ENCODE measurements at regions not wholly inside any gene's neighbourhood (a gene's known extent, or its start where the extent isn't known, plus 50 kb on each side); places are given as distances from the start of the nearest gene placed in this dataset.

DNA sequence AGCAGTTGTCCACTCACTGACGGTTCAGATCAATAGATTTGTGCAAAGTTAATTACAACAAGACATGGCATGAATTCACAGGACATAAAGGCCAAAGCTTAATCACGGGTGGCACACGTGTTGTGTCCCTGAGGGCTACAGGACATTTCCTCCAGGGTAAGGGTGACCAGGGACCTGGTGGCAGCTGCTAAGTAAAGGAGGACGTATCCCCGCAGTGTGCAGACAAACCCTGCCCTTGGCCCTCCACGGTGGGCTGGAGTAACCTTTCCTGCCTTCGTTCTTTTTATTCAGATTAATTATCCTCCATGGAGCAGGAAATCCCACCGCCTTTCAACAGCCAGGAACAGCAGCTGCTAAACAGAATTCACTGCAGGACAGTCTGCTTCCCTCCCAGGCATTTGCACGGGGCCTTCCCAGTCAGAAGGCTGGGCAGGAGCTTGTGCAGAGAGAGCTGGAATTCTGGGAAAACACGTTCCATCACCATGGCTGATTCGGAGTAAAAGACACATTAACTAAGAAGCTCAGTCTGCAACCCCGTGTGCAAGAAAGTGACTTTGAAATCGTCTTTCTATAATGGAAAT is 289.9 kb upstream of the SFSWAP start:
- Histone ChIP-seq H3K4me3 (no peak overlapping the region), H3K9me3 (no peaks in the 10 kb centered on the region), H3K27ac (no peak overlapping the region), H3K4me1 (no peaks in the 10 kb centered on the region), H3K36me3 (no peaks in the 10 kb centered on the region), H3K27me3 (no peaks in the 10 kb centered on the region)
- no peak for DNase-seq (ENCODE audit: low spot score in 2 of 2)
- intact Hi-C loops (cut with DNase I) = no loop called here
- TF ChIP-seq, protein P1, sequence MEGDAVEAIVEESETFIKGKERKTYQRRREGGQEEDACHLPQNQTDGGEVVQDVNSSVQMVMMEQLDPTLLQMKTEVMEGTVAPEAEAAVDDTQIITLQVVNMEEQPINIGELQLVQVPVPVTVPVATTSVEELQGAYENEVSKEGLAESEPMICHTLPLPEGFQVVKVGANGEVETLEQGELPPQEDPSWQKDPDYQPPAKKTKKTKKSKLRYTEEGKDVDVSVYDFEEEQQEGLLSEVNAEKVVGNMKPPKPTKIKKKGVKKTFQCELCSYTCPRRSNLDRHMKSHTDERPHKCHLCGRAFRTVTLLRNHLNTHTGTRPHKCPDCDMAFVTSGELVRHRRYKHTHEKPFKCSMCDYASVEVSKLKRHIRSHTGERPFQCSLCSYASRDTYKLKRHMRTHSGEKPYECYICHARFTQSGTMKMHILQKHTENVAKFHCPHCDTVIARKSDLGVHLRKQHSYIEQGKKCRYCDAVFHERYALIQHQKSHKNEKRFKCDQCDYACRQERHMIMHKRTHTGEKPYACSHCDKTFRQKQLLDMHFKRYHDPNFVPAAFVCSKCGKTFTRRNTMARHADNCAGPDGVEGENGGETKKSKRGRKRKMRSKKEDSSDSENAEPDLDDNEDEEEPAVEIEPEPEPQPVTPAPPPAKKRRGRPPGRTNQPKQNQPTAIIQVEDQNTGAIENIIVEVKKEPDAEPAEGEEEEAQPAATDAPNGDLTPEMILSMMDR (IDR thresholded peaks at IDR 0.05) = no peak

DNA sequence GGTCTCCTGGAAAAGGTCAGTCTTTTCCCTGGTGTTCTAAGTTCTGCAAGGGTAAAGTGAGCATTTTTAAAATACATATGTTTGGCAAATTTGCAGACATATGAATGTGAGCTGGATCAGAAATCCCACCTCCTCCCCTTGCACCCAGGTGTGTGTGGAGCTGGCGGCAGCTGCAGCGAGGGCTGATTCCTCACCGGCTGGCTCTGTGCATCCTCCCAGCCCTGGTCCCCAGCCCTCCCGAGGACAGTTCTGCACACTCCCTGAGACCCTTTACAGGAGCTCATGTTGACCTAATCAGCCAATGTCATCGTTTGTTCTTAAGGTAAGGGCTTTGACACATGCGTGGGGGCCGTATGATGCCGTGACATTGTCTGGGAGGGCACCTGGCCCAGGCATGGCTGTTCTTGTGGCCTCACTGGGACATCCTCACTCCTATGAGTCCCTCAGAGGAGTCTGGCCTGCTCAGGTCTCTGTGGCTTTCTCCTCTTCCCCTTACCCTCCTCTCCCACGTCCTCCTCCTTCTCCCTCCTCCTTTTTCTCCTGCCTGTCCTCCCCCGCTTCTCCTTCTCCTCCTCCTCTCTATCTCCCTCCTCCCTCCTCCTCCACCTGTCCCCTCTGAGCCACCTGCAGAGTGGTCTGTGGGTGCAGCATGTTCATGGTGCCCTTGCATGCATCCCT is 289.2 kb upstream of the SFSWAP start:
- H3K9me3 ChIP-seq = no peaks in the 10 kb centered on the region
- intact Hi-C loops (cut with DNase I) = no loop called here
- no peak overlapping the region for H3K27ac ChIP-seq
- no peak overlapping the region for H3K4me3 ChIP-seq
- H3K4me1 ChIP-seq = no peaks in the 10 kb centered on the region
- no peaks in the 10 kb centered on the region for H3K36me3 ChIP-seq
- TF ChIP-seq, protein P1 (IDR thresholded peaks at IDR 0.05) = no peak
- DNase-seq (ENCODE audit: low spot score in 2 of 2) = no peak
- no peaks in the 10 kb centered on the region for H3K27me3 ChIP-seq

DNA sequence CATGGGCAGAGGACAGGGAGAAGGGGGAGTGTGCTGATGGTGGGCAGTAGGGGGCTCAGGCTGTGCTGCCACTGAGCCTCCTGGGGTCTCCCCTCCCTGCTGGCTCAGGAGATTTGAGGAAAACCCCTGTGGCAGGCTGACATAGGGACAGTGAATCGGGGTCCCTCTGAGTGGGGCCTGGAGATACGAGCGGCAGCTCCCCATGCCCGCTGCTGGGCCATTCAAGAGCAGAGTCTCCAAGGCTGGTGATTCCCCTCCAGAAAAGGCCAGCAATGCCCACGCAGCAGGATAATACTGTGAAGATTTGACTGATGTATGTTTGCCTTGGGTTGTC is 288.7 kb upstream of the SFSWAP start:
- no peak overlapping the region for H3K4me3 ChIP-seq
- H3K27me3 ChIP-seq = no peaks in the 10 kb centered on the region
- no peaks in the 10 kb centered on the region for H3K36me3 ChIP-seq
- DNase-seq (ENCODE audit: low spot score in 2 of 2) = no peak
- no peaks in the 10 kb centered on the region for H3K9me3 ChIP-seq
- intact Hi-C loops (cut with DNase I) = no loop called here
- H3K27ac ChIP-seq = no peak overlapping the region
- no peaks in the 10 kb centered on the region for H3K4me1 ChIP-seq
- TF ChIP-seq, protein P1 (IDR thresholded peaks at IDR 0.05) = no peak

DNA sequence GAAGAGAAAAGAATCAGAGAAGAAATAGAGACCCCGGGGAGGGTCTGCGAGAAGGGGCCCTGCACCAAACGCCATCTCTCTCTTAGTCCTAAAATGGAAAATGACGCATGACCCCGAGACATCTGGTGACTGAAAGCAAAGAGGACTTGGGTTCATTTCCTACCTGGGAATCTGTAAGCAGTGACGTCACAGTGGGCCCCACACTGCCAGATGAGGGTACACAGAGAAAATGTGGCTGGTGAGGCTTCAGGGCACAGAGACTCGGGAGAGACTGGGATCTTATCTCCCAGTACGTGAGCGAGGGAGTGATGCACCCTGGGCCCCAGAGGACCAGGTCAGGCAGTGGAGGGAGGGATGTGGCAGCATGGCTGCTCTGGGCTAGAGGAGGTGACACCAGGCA is 288.1 kb upstream of the SFSWAP start:
- Histone ChIP-seq H3K9me3 (no peaks in the 10 kb centered on the region), H3K27ac (no peak overlapping the region), H3K4me3 (no peak overlapping the region), H3K27me3 (no peaks in the 10 kb centered on the region), H3K4me1 (no peaks in the 10 kb centered on the region), H3K36me3 (no peaks in the 10 kb centered on the region)
- TF ChIP-seq, protein P1 (IDR thresholded peaks at IDR 0.05) = no peak
- intact Hi-C loops (cut with DNase I) = no loop called here
- DNase-seq (ENCODE audit: low spot score in 2 of 2) = no peak

DNA sequence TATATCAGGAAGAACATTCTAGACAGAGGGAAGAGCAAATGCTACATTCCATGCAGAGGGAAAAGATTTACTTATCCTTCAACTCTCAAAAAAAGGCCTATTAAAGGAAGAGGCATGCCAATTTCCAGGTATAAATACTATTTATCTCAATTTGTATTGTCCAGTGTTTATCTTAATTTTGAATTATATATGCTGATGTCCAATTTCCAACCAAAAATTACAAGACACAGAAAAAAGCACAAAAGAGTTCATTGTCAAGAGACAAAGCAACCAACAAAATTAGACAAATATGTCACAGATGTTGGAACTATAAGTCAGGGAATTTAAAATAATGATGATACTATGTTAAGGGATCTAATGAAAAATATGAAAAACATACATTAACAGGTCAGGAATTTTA is 286.6 kb upstream of the SFSWAP start:
- Histone ChIP-seq H3K36me3 (no peaks in the 10 kb centered on the region), H3K4me3 (no peak overlapping the region), H3K9me3 (no peaks in the 10 kb centered on the region), H3K4me1 (no peaks in the 10 kb centered on the region), H3K27me3 (no peaks in the 10 kb centered on the region), H3K27ac (no peak overlapping the region)
- no peak for DNase-seq (ENCODE audit: low spot score in 2 of 2)
- TF ChIP-seq, protein P1 (IDR thresholded peaks at IDR 0.05) = no peak
- intact Hi-C loops (cut with DNase I) = no loop called here

Data from ascending aorta (tissue), 2 donors.